ENCODE measurements at regions not wholly inside any gene's neighbourhood (a gene's known extent, or its start where the extent isn't known, plus 50 kb on each side); places are given as distances from the start of the nearest gene placed in this dataset.

GRCh38 chr13:91295712-91296410, 51.6 kb upstream of the MIR17HG start:
- TF ChIP-seq EZH2 (IDR thresholded peaks at IDR 0.05) (no peak), POLR2AphosphoS5 (IDR thresholded peaks at IDR 0.05; ENCODE audit: borderline replicate concordance, low read depth, low read length) (no peak), FOXP2 (optimal IDR thresholded peaks at IDR 0.05; ENCODE audit: control extremely low read depth, extremely low read length, insufficient read depth) (no peak)
